Nephron progenitor cell (in vitro differentiated cells): ENCODE measurements at regions not wholly inside any gene's neighbourhood (a gene's known extent, or its start where the extent isn't known, plus 50 kb on each side); places are given as distances from the start of the nearest gene placed in this dataset.

Source experiments
- DNase-seq: peaks from one replicate; pipeline ENCODE4 v3.0.0; 2021
- H3K27ac Mint-ChIP-seq: 2 replicates; pipeline ENCODE4 v1.8.0; 2021; ENCODE audit warnings: mild to moderate bottlenecking, moderate library complexity, mixed read lengths
- H3K27me3 Mint-ChIP-seq: 2 replicates; pipeline ENCODE4 v1.8.0; 2021; ENCODE audit warnings: mild to moderate bottlenecking, low read depth, mixed read lengths; ENCODE audit not compliant: poor library complexity
- H3K36me3 Mint-ChIP-seq: 2 replicates; pipeline ENCODE4 v1.8.0; 2021; ENCODE audit warnings: low read depth, mixed read lengths
- H3K4me1 Mint-ChIP-seq: 2 replicates; pipeline ENCODE4 v1.8.0; 2021; ENCODE audit warnings: mixed read lengths
- H3K4me3 Mint-ChIP-seq: 2 replicates; pipeline ENCODE4 v1.8.0; 2021; ENCODE audit warnings: mild to moderate bottlenecking, moderate library complexity, mixed read lengths
- H3K9me3 Mint-ChIP-seq: 2 replicates; pipeline ENCODE4 v1.8.0; 2021; ENCODE audit warnings: mild to moderate bottlenecking, moderate library complexity, mixed read lengths
- CTCF ChIP-seq: fragments of 200-600 bp; sonication (generic); IDR thresholded peaks from 2 replicates; pipeline ENCODE4 v1.5.0; 2021; ENCODE audit warnings: antibody characterized with exemption

DNA sequence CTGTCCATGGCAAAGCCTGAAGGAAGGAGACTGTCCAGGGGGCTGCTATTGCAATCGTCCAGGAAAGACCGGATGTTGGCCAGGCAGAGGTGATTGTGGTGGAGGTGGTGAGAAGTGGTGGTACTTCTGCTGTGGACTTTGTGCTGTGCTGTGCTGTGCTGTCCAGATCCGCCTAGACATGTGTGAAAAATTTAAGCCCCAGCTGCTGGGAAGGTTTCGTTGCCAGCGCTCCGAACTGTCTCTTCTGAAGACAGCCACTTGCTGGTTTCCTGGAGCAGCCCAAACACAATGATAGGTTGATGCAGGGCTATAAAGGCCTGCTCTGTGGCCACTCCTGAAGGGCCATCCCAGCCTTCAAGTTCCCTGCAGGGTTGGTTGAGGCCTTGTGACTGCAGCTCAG lies 223.0 kb upstream of the MPDZ start:
- H3K9me3 Mint-ChIP-seq, result no peaks in the 10 kb centered on the region
- no peak for DNase-seq
- peaks cover 3% of the 10 kb centered on the region for H3K27me3 Mint-ChIP-seq
- no peaks in the 10 kb centered on the region for H3K36me3 Mint-ChIP-seq
- TF ChIP-seq CTCF, result no peak
- no peak overlapping the region for H3K4me3 Mint-ChIP-seq
- H3K27ac Mint-ChIP-seq, result no peak overlapping the region
- H3K4me1 Mint-ChIP-seq, result peaks cover 3% of the 10 kb centered on the region

GRCh38 chr9:13501018-13501417 lies 221.5 kb upstream of the MPDZ start:
- peaks cover 3% of the 10 kb centered on the region for H3K27me3 Mint-ChIP-seq
- H3K27ac Mint-ChIP-seq, result no peak overlapping the region
- no peak for TF ChIP-seq CTCF
- no peak overlapping the region for H3K4me3 Mint-ChIP-seq
- DNase-seq, result no peak
- no peaks in the 10 kb centered on the region for H3K9me3 Mint-ChIP-seq
- H3K4me1 Mint-ChIP-seq, result no peaks in the 10 kb centered on the region
- no peaks in the 10 kb centered on the region for H3K36me3 Mint-ChIP-seq

- H3K27ac Mint-ChIP-seq, result no peak overlapping the region
- H3K36me3 Mint-ChIP-seq, result no peaks in the 10 kb centered on the region
- no peak overlapping the region for H3K4me3 Mint-ChIP-seq
- peaks cover 8% of the 10 kb centered on the region for H3K9me3 Mint-ChIP-seq
- no peaks in the 10 kb centered on the region for H3K4me1 Mint-ChIP-seq
- no peak for TF ChIP-seq CTCF
- DNase-seq, result no peak
- peaks cover 3% of the 10 kb centered on the region for H3K27me3 Mint-ChIP-seq
These were observed 220.5 kb upstream of the MPDZ start for GRCh38 chr9:13500034-13500433.

DNA sequence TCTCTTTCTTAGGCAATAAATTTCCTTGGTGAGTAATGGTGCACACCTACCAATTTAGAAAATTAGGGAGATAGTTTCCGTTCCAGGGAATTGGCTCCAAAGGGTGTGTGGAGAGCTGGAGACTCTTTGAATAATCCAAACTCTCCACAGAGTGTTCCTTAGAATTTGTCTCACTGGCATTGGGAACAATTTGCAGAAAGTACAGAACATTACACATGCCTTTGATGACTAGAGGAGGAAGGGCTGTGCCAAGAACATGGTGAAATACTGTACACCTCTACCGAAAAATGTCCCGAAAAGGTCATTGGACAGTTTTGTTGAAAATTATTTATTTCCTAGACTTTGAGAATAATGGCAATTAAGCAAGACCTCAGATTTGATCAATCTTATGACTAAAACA lies 214.2 kb upstream of the MPDZ start:
- Mint-ChIP-seq H3K9me3 (peaks cover 8% of the 10 kb centered on the region), H3K36me3 (no peaks in the 10 kb centered on the region), H3K4me3 (no peak overlapping the region), H3K27ac (no peak overlapping the region), H3K4me1 (peaks cover 17% of the 10 kb centered on the region), H3K27me3 (no peaks in the 10 kb centered on the region)
- DNase-seq, result no peak
- no peak for TF ChIP-seq CTCF

- no peak for TF ChIP-seq CTCF
- Mint-ChIP-seq H3K27me3 (no peaks in the 10 kb centered on the region), H3K36me3 (no peaks in the 10 kb centered on the region), H3K27ac (no peak overlapping the region), H3K9me3 (peaks cover 8% of the 10 kb centered on the region), H3K4me1 (peaks cover 21% of the 10 kb centered on the region), H3K4me3 (no peak overlapping the region)
- no peak for DNase-seq
These were observed 212.3 kb upstream of the MPDZ start for GRCh38 chr9:13491493-13492424.

DNA sequence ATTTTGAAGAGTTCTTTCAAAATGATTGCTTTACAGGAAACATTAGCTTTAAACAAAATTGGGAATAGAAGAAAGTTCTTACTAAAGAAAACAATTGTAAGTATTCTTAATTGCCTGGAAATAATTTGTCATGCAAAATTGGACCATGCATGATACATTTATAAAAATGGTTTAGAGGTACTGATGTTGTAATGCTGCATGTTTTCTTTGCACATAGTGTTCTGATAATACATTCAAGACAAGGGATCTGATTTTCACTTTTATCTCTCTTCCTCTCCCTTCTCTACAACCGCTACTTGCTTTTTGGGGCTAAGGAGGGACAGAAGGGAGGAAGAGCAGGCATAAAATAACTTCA lies 211.6 kb upstream of the MPDZ start:
- no peak for TF ChIP-seq CTCF
- H3K27ac Mint-ChIP-seq, result no peak overlapping the region
- H3K36me3 Mint-ChIP-seq, result no peaks in the 10 kb centered on the region
- peaks cover 24% of the 10 kb centered on the region for H3K4me1 Mint-ChIP-seq
- H3K27me3 Mint-ChIP-seq, result no peaks in the 10 kb centered on the region
- no peak for DNase-seq
- peaks cover 8% of the 10 kb centered on the region for H3K9me3 Mint-ChIP-seq
- no peak overlapping the region for H3K4me3 Mint-ChIP-seq
